CD4-positive, alpha-beta T cell (primary cell): ENCODE measurements at regions not wholly inside any gene's neighbourhood (a gene's known extent, or its start where the extent isn't known, plus 50 kb on each side); places are given as distances from the start of the nearest gene placed in this dataset.

Experiments used
- ATAC-seq: fragments of 200-7000 bp; cut with Tn5 transposase; one replicate; pipeline ENCODE4 v1.10.0; 2022; ENCODE audit warnings: mild to moderate bottlenecking; ENCODE audit not compliant: poor library complexity
- CTCF ChIA-PET: fragments of 350-600 bp; sonication (Branson Sonifier 250); formaldehyde crosslinking; loops from one replicate; lab custom pipeline; 2021; ENCODE audit warnings: antibody characterized with exemption, inconsistent platforms; lab: Charles Lee
- POLR2A ChIA-PET: fragments of 350-600 bp; sonication (Branson Sonifier 250); formaldehyde crosslinking; loops from one replicate; lab custom pipeline; 2021; ENCODE audit warnings: antibody characterized with exemption, inconsistent platforms; lab: Charles Lee
- DNase-seq, 14 experiments: peaks; one replicate each; pipeline ENCODE4 v3.0.0-alpha.2; 2013 to 2020; ENCODE audit warnings: mixed read lengths in 2 of 14
- H3K27ac ChIP-seq, 2 donors: one replicate each; pipeline versions ENCODE4 v1.5.1 to v1.7.0; 2013; ENCODE audit warnings: low read length in 2 of 2, low read depth in 1 of 2, mild to moderate bottlenecking in 1 of 2
- H3K27me3 ChIP-seq, 2 experiments: 1 replicate in 1 of 2; 2 replicates in 1 of 2; pipeline versions ENCODE4 v1.6.1 to v1.7.0; 2013; ENCODE audit warnings: low read length in 2 of 2, control low read depth in 1 of 2, mild to moderate bottlenecking in 1 of 2, moderate library complexity in 1 of 2; ENCODE audit not compliant: insufficient read depth in 2 of 2, control insufficient read depth in 1 of 2
- H3K36me3 ChIP-seq: one replicate; pipeline ENCODE4 v1.6.1; 2013; ENCODE audit warnings: low read length, control low read depth; ENCODE audit not compliant: insufficient read depth
- H3K4me1 ChIP-seq: one replicate; pipeline ENCODE4 v1.6.1; 2013; ENCODE audit warnings: low read length, control low read depth; ENCODE audit not compliant: insufficient read depth
- H3K4me3 ChIP-seq: one replicate; pipeline ENCODE4 v1.5.1; 2013; ENCODE audit warnings: mild to moderate bottlenecking, low read length, moderate library complexity
- H3K9me3 ChIP-seq, 2 experiments: 1 replicate in 1 of 2; 2 replicates in 1 of 2; pipeline versions ENCODE4 v1.6.1 to v1.7.0; 2013; ENCODE audit warnings: low read length in 2 of 2, mild to moderate bottlenecking in 2 of 2, control low read depth in 1 of 2, moderate library complexity in 1 of 2; ENCODE audit not compliant: control insufficient read depth in 1 of 2, insufficient read depth in 1 of 2
- H3K27ac Mint-ChIP-seq: one replicate; pipeline ENCODE4 v1.8.0; 2020; ENCODE audit warnings: mixed read lengths
- H3K27me3 Mint-ChIP-seq: one replicate; pipeline ENCODE4 v1.8.0; 2021; ENCODE audit warnings: mixed read lengths
- H3K36me3 Mint-ChIP-seq: one replicate; pipeline ENCODE4 v1.8.0; 2021; ENCODE audit warnings: low read depth, mixed read lengths
- H3K4me1 Mint-ChIP-seq: one replicate; pipeline ENCODE4 v1.8.0; 2021; ENCODE audit warnings: low read depth, mixed read lengths
- H3K4me3 Mint-ChIP-seq: one replicate; pipeline ENCODE4 v1.8.0; 2020; ENCODE audit warnings: mild to moderate bottlenecking, mixed read lengths
- H3K9me3 Mint-ChIP-seq: one replicate; pipeline ENCODE4 v1.8.0; 2020; ENCODE audit warnings: mixed read lengths
- CTCF ChIP-seq: fragments of 200-600 bp; IDR thresholded peaks from one replicate; pipeline ENCODE4 v1.8.0; 2022; ENCODE audit warnings: antibody characterized with exemption, mild to moderate bottlenecking
- intact Hi-C, 2 experiments: fragments of 100-400 bp; cut with DNase I in 1 of 2; cut with micrococcal nuclease in 1 of 2; formaldehyde crosslinking; loops; one replicate each; pipeline versions ENCODE4 v1.15.1 to v1.9.0; 2023 to 2025; cut with DNase I, micrococcal nuclease

GRCh38 chr17:55829995-55830612 is 79.3 kb downstream of the PCTP start:
- H3K9me3 Mint-ChIP-seq, result no peaks in the 10 kb centered on the region
- H3K4me3 Mint-ChIP-seq, result no peak overlapping the region
- Histone ChIP-seq H3K27ac (no peak overlapping the region), H3K9me3 (no peaks in the 10 kb centered on the region), H3K4me3 (no peak overlapping the region), H3K4me1 (no peaks in the 10 kb centered on the region), H3K27me3 (no peaks in the 10 kb centered on the region), H3K36me3 (no peaks in the 10 kb centered on the region)
- ATAC-seq (no peak), DNase-seq (no peak)
- ChIA-PET CTCF (no interaction called here), POLR2A (no interaction called here)
- peaks cover 7% of the 10 kb centered on the region for H3K27me3 Mint-ChIP-seq
- no peak for TF ChIP-seq CTCF
- no peak overlapping the region for H3K27ac Mint-ChIP-seq
- intact Hi-C loops, result loop anchor here (5.0 to 10.0 kb wide), 2 partner anchors 52 to 305 kb away; no protein-coding TSS in a partner anchor
- no peaks in the 10 kb centered on the region for H3K36me3 Mint-ChIP-seq
- no peaks in the 10 kb centered on the region for H3K4me1 Mint-ChIP-seq

- Mint-ChIP-seq H3K27me3 (peaks cover 12% of the 10 kb centered on the region), H3K9me3 (no peaks in the 10 kb centered on the region), H3K4me1 (no peaks in the 10 kb centered on the region), H3K4me3 (no peak overlapping the region), H3K27ac (no peak overlapping the region), H3K36me3 (no peaks in the 10 kb centered on the region)
- Histone ChIP-seq H3K27ac (no peak overlapping the region), H3K4me1 (no peaks in the 10 kb centered on the region), H3K4me3 (no peak overlapping the region), H3K27me3 (no peaks in the 10 kb centered on the region), H3K36me3 (no peaks in the 10 kb centered on the region), H3K9me3 (no peaks in the 10 kb centered on the region)
- no peak for TF ChIP-seq CTCF
- ChIA-PET CTCF (no interaction called here), POLR2A (no interaction called here)
- intact Hi-C loops, result loop anchor here in 1 of 2 experiments (5.0 kb wide), 1 partner anchor 51 kb away; no protein-coding TSS in a partner anchor
- ATAC-seq (no peak), DNase-seq (no peak)
These were observed 80.0 kb downstream of the PCTP start for GRCh38 chr17:55830699-55831471.

GRCh38 chr17:55833306-55833705 is 82.5 kb downstream of the PCTP start:
- H3K27me3 ChIP-seq, result no peaks in the 10 kb centered on the region
- H3K27ac ChIP-seq, result no peak overlapping the region
- Mint-ChIP-seq H3K27ac (no peak overlapping the region), H3K4me3 (no peak overlapping the region), H3K9me3 (no peaks in the 10 kb centered on the region), H3K27me3 (peaks cover 12% of the 10 kb centered on the region), H3K36me3 (no peaks in the 10 kb centered on the region), H3K4me1 (no peaks in the 10 kb centered on the region)
- H3K4me1 ChIP-seq, result no peaks in the 10 kb centered on the region
- no peak for DNase-seq
- ATAC-seq, result no peak
- no peak for TF ChIP-seq CTCF
- CTCF ChIA-PET, result no interaction called here
- intact Hi-C loops, result loop anchor here in 1 of 2 experiments (5.0 kb wide), 1 partner anchor 49 kb away; no protein-coding TSS in a partner anchor
- no peaks in the 10 kb centered on the region for H3K9me3 ChIP-seq
- H3K4me3 ChIP-seq, result no peak overlapping the region
- POLR2A ChIA-PET, result no interaction called here
- H3K36me3 ChIP-seq, result no peaks in the 10 kb centered on the region
